CD14-positive monocyte (primary cell): ENCODE measurements at regions not wholly inside any gene's neighbourhood (a gene's known extent, or its start where the extent isn't known, plus 50 kb on each side); places are given as distances from the start of the nearest gene placed in this dataset.

Source experiments
- DNase-seq, 3 donors: peaks; one replicate each; pipeline ENCODE4 v3.0.0-alpha.2; 2011 to 2022
- H2AFZ ChIP-seq: 2 replicates; pipeline ENCODE4 v1.6.0; 2012; ENCODE audit warnings: mild to moderate bottlenecking, low read depth, low read length, inconsistent platforms; ENCODE audit not compliant: insufficient read depth, poor library complexity, severe bottlenecking
- H3K27ac ChIP-seq, 2 donors: 1 replicate in 1 of 2; 2 replicates in 1 of 2; pipeline ENCODE4 v1.5.1; 2012 to 2013; ENCODE audit warnings: low read length in 2 of 2, control low read depth in 1 of 2, inconsistent platforms in 1 of 2, low read depth in 1 of 2, mild to moderate bottlenecking in 1 of 2
- H3K27me3 ChIP-seq, 2 donors: one replicate each; pipeline versions ENCODE4 v1.6.0 to v1.6.1; 2011 to 2013; ENCODE audit warnings: low read length in 2 of 2; ENCODE audit not compliant: control insufficient read depth in 2 of 2, insufficient read depth in 2 of 2
- H3K36me3 ChIP-seq, 2 donors: replicated peaks in 1 of 2; 1 replicate in 1 of 2; 2 replicates in 1 of 2; pipeline versions ENCODE4 v1.5.1 to v1.6.1; 2012 to 2013; ENCODE audit warnings: low read length in 2 of 2, control low read depth in 1 of 2, inconsistent platforms in 1 of 2, mild to moderate bottlenecking in 1 of 2; ENCODE audit not compliant: insufficient read depth in 2 of 2, control insufficient read depth in 1 of 2
- H3K4me1 ChIP-seq, 2 donors: 1 replicate in 1 of 2; 2 replicates in 1 of 2; pipeline versions ENCODE4 v1.5.1 to v1.6.1; 2012 to 2013; ENCODE audit warnings: low read length in 2 of 2, control low read depth in 1 of 2, inconsistent platforms in 1 of 2, mild to moderate bottlenecking in 1 of 2, moderate library complexity in 1 of 2; ENCODE audit not compliant: insufficient read depth in 2 of 2, control insufficient read depth in 1 of 2
- H3K4me2 ChIP-seq: replicated peaks from 2 replicates; pipeline ENCODE3; 2012; ENCODE audit warnings: low read length, moderate library complexity, mild to moderate bottlenecking; ENCODE audit not compliant: poor library complexity, severe bottlenecking; ENCODE audit errors: extremely low read depth
- H3K4me3 ChIP-seq, 3 experiments: fragments of 200-600 bp in 1 of 3; sonication (generic) in 1 of 3; replicated peaks in 1 of 3; 1 replicate in 2 of 3; 2 replicates in 1 of 3; pipeline ENCODE4 v1.5.1; 2011 to 2013; ENCODE audit warnings: low read length in 3 of 3, mild to moderate bottlenecking in 3 of 3, control low read depth in 2 of 3, low read depth in 2 of 3, inconsistent platforms in 1 of 3, moderate library complexity in 1 of 3
- H3K79me2 ChIP-seq: 2 replicates; pipeline ENCODE4 v1.6.0; 2012; ENCODE audit warnings: mild to moderate bottlenecking, control low read depth, inconsistent platforms, low read length, moderate library complexity; ENCODE audit not compliant: insufficient read depth
- H3K9ac ChIP-seq: 2 replicates; pipeline ENCODE4 v1.6.0; 2017; ENCODE audit warnings: low read length, mild to moderate bottlenecking; ENCODE audit not compliant: insufficient read depth, poor library complexity, severe bottlenecking
- H3K9me3 ChIP-seq, 2 donors: replicated peaks in 1 of 2; 1 replicate in 1 of 2; 2 replicates in 1 of 2; pipeline versions ENCODE4 v1.5.1 to v1.6.1; 2012 to 2013; ENCODE audit warnings: low read length in 2 of 2, control low read depth in 1 of 2; ENCODE audit not compliant: control insufficient read depth in 1 of 2, insufficient read depth in 1 of 2
- H4K20me1 ChIP-seq: 2 replicates; pipeline ENCODE4 v1.6.0; 2012; ENCODE audit warnings: mild to moderate bottlenecking, low read length, control low read depth, moderate library complexity; ENCODE audit not compliant: insufficient read depth
- H3K27ac Mint-ChIP-seq, 7 donors: one replicate each; pipeline ENCODE4 v1.8.0; 2020; ENCODE audit warnings: mild to moderate bottlenecking in 7 of 7, mixed read lengths in 7 of 7, moderate library complexity in 6 of 7, inconsistent platforms in 2 of 7
- H3K27me3 Mint-ChIP-seq, 3 donors: one replicate each; pipeline ENCODE4 v1.8.0; 2021 to 2022; ENCODE audit warnings: low read depth in 3 of 3, mild to moderate bottlenecking in 3 of 3, mixed read lengths in 3 of 3, moderate library complexity in 3 of 3, inconsistent platforms in 1 of 3
- H3K36me3 Mint-ChIP-seq, 2 donors: one replicate each; pipeline ENCODE4 v1.8.0; 2020; ENCODE audit warnings: mixed read lengths in 2 of 2, inconsistent platforms in 1 of 2, mild to moderate bottlenecking in 1 of 2
- H3K4me1 Mint-ChIP-seq: one replicate; pipeline ENCODE4 v1.8.0; 2020; ENCODE audit warnings: mild to moderate bottlenecking, mixed read lengths
- H3K4me3 Mint-ChIP-seq, 2 donors: one replicate each; pipeline ENCODE4 v1.8.0; 2020; ENCODE audit warnings: mild to moderate bottlenecking in 2 of 2, mixed read lengths in 2 of 2, moderate library complexity in 1 of 2
- H3K9me3 Mint-ChIP-seq, 7 donors: one replicate each; pipeline ENCODE4 v1.8.0; 2020 to 2022; ENCODE audit warnings: mixed read lengths in 7 of 7, mild to moderate bottlenecking in 6 of 7, moderate library complexity in 6 of 7, inconsistent platforms in 2 of 7
- CTCF ChIP-seq: fragments of 200-600 bp; IDR thresholded peaks from one replicate; pipeline ENCODE4 v1.8.0; 2022; ENCODE audit warnings: antibody characterized with exemption, mild to moderate bottlenecking
- WGBS: methylation state at CpG from one replicate; pipeline ENCODE4 v1.1.5; 2013; ENCODE audit warnings: missing lambda C conversion rate; ENCODE audit not compliant: insufficient coverage; 5-methylcytosine and 5-hydroxymethylcytosine counted together
- intact Hi-C, 2 donors: fragments of 100-400 bp; cut with micrococcal nuclease; formaldehyde crosslinking; loops; one replicate each; pipeline versions ENCODE4 v1.15.0 to v1.15.1; 2023

GRCh38 chr9:21567926-21568325 lies 85.8 kb upstream of the IFNE start:
- H3K79me2 ChIP-seq = no peaks in the 10 kb centered on the region

GRCh38 chr9:21568484-21568883 lies 86.4 kb upstream of the IFNE start:
- intact Hi-C loops = no loop called here
- H3K4me1 ChIP-seq = no peaks in the 10 kb centered on the region
- H3K4me2 ChIP-seq = no peak overlapping the region
- H3K27ac Mint-ChIP-seq = no peak overlapping the region
- TF ChIP-seq CTCF = no peak
- H3K36me3 ChIP-seq = no peaks in the 10 kb centered on the region
- H3K9me3 ChIP-seq = no peaks in the 10 kb centered on the region
- peaks cover 33 to 42% of the 10 kb centered on the region in 2 donors for H3K27me3 ChIP-seq
- H3K27me3 Mint-ChIP-seq = peaks cover 11 to 29% (median 19%) of the 10 kb centered on the region in 3 donors
- no peak overlapping the region for H3K4me3 ChIP-seq
- no peaks in the 10 kb centered on the region for H3K79me2 ChIP-seq
- DNase-seq = no peak
- no CpG with 5 or more reads among the region's 3 CpGs for WGBS
- no peak overlapping the region for H2AFZ ChIP-seq
- H4K20me1 ChIP-seq = no peaks in the 10 kb centered on the region
- no peaks in the 10 kb centered on the region for H3K4me1 Mint-ChIP-seq
- no peak overlapping the region for H3K4me3 Mint-ChIP-seq
- H3K27ac ChIP-seq = no peak overlapping the region
- H3K9ac ChIP-seq = no peak overlapping the region
- H3K36me3 Mint-ChIP-seq = no peaks in the 10 kb centered on the region
- no peaks in the 10 kb centered on the region for H3K9me3 Mint-ChIP-seq

More at GRCh38 chr9:21567926-21568325, 85.8 kb upstream of the IFNE start:
- Histone ChIP-seq H3K4me1 (no peaks in the 10 kb centered on the region), H3K9ac (no peak overlapping the region), H3K27me3 (peaks cover 33 to 45% of the 10 kb centered on the region in 2 donors), H3K9me3 (no peaks in the 10 kb centered on the region), H3K27ac (no peak overlapping the region), H3K4me3 (no peak overlapping the region), H3K36me3 (no peaks in the 10 kb centered on the region), H3K4me2 (no peak overlapping the region), H2AFZ (no peak overlapping the region), H4K20me1 (no peaks in the 10 kb centered on the region)
- WGBS = 40% methylated on average over 1 of the region's 2 CpGs
- Mint-ChIP-seq H3K36me3 (no peaks in the 10 kb centered on the region), H3K4me1 (no peaks in the 10 kb centered on the region), H3K9me3 (no peaks in the 10 kb centered on the region), H3K27ac (no peak overlapping the region), H3K4me3 (no peak overlapping the region), H3K27me3 (peaks cover 11 to 29% (median 17%) of the 10 kb centered on the region in 3 donors)
- no peak for TF ChIP-seq CTCF
- DNase-seq = no peak
- intact Hi-C loops = no loop called here
